Ovary (tissue), 3 donors: ENCODE measurements at regions not wholly inside any gene's neighbourhood (a gene's known extent, or its start where the extent isn't known, plus 50 kb on each side); places are given as distances from the start of the nearest gene placed in this dataset.

Experiments used
- CTCF ChIP-seq, 3 donors: fragments of 450-650 bp in 2 of 3; fragments of 200-600 bp in 1 of 3; IDR thresholded peaks; one replicate each; pipeline versions ENCODE4 v1.5.1 to v1.8.0; 2016 to 2022; ENCODE audit warnings: antibody characterized with exemption in 3 of 3, mild to moderate bottlenecking in 1 of 3
- EP300 ChIP-seq: sonication (generic); formaldehyde crosslinking; IDR thresholded peaks from one replicate; pipeline ENCODE4 v1.6.1; 2017; ENCODE audit warnings: antibody characterized with exemption
- POLR2A ChIP-seq: fragments of 450-650 bp; IDR thresholded peaks from one replicate; pipeline ENCODE4 v1.6.1; 2017; ENCODE audit warnings: antibody characterized with exemption, mild to moderate bottlenecking, moderate library complexity
- donor health status: DM: no; HTN: no; CAD: no.

DNA sequence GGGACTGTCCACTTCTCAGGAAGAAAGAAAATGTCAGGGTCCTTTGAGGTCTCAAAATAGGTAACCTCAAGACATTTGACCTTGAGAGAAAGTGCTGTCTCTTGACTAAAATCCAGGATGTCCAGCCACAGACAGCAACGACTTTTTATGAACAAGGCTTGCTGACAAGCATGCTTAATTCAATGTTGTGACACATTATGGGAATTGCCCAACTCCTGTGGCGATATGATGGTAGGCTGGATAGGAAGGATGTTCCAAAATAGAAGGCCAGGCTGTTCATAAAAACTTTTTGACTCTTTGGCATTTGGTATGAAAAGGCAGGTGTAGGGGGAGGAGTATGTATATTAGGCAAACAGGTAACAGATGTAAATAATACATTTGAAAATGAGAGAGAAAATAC is 50.8 kb upstream of the EDNRA start:
- TF ChIP-seq CTCF (IDR thresholded peaks at IDR 0.05) (no peak), POLR2A (no peak), EP300 (no peak)
